ENCODE measurements at regions not wholly inside any gene's neighbourhood (a gene's known extent, or its start where the extent isn't known, plus 50 kb on each side); places are given as distances from the start of the nearest gene placed in this dataset.

GRCh38 chr11:109770323-109770722, 322.9 kb upstream of the ZC3H12C start:
- no peak for TF ChIP-seq CTCF (conservative IDR thresholded peaks at IDR 0.05)
- H3K27me3 Mint-ChIP-seq (ENCODE audit: insufficient read depth) = no peaks in the 10 kb centered on the region
- H3K27ac ChIP-seq (ENCODE audit: low read depth, low read length) = no peak overlapping the region

DNA sequence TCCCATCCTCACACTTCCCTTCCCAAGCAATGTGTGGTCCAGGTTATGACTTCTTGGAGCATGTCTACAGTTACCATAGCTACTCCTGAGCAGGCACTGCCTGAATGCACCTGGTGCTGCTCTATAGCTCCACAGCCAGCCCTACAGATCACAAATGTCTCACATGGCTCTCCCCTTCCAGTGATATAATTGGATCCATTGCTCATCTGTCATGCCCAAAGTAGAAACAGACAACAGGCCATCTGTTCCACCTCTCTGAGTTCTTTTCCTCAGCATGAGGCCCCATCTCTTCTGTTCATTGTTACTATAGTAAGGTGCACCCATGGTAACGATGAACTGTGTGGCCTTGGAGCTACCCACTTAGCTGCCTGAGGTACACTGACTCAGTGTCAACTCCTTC, 320.3 kb upstream of the ZC3H12C start:
- H3K9me3 Mint-ChIP-seq = no peaks in the 10 kb centered on the region

More at GRCh38 chr11:109770323-109770722, 322.9 kb upstream of the ZC3H12C start:
- no peak for DNase-seq
- Mint-ChIP-seq H3K27ac (no peak overlapping the region), H3K4me1 (no peaks in the 10 kb centered on the region), H3K9me3 (no peaks in the 10 kb centered on the region), H3K4me3 (no peak overlapping the region), H3K36me3 (ENCODE audit: low read depth) (no peaks in the 10 kb centered on the region)
- H3K27me3 ChIP-seq (ENCODE audit: control insufficient read depth, insufficient read depth, low read length, poor library complexity, severe bottlenecking) = no peaks in the 10 kb centered on the region
- no peaks in the 10 kb centered on the region for H3K4me1 ChIP-seq (ENCODE audit: control insufficient read depth, insufficient read depth, low read length)
- H3K4me3 ChIP-seq (ENCODE audit: low read length) = no peak overlapping the region
- H3K9me3 ChIP-seq (ENCODE audit: control insufficient read depth, low read length) = no peaks in the 10 kb centered on the region
- H3K36me3 ChIP-seq (ENCODE audit: control insufficient read depth, insufficient read depth, low read length) = no peaks in the 10 kb centered on the region
- H3K9ac ChIP-seq (ENCODE audit: extremely low read depth, low read length, poor library complexity, severe bottlenecking) = no peak overlapping the region

DNA sequence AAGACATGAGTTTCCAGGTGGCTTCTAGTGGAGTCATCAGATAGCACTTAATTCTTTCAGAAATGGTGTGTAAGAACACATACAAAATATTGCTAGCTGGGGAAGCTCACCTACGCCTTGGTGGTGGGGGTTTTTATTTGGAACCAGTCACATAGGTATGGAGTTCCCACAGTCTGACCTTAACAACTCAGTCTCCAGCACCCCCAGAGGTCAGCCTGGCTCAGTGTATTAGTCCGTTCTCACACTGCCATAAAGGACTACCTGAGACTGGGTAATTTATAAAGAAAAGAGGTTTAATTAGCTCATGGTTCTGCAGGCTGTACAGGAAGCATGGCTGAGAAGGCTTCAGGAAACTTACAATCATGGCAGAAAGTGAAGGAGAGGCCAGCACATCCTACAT, 317.5 kb upstream of the ZC3H12C start:
- no peaks in the 10 kb centered on the region for H3K36me3 Mint-ChIP-seq (ENCODE audit: low read depth)
- no peaks in the 10 kb centered on the region for H3K4me1 ChIP-seq (ENCODE audit: control insufficient read depth, insufficient read depth, low read length)
- no peaks in the 10 kb centered on the region for H3K27me3 Mint-ChIP-seq (ENCODE audit: insufficient read depth)

More for the DNA sequence above, 320.3 kb upstream of the ZC3H12C start:
- no peaks in the 10 kb centered on the region for H3K27me3 ChIP-seq (ENCODE audit: control insufficient read depth, insufficient read depth, low read length, poor library complexity, severe bottlenecking)
- 88 to 100% methylated on average over 1 of the region's 1 CpG for WGBS, 2 experiments (ENCODE audit: insufficient coverage in 1 of 2, insufficient read length in 1 of 2)
- no peak overlapping the region for H3K4me3 ChIP-seq (ENCODE audit: low read length)
- H3K36me3 Mint-ChIP-seq (ENCODE audit: low read depth) = no peaks in the 10 kb centered on the region
- no peak overlapping the region for H3K27ac ChIP-seq (ENCODE audit: low read depth, low read length)
- H3K9me3 ChIP-seq (ENCODE audit: control insufficient read depth, low read length) = no peaks in the 10 kb centered on the region
- H3K4me3 Mint-ChIP-seq = no peak overlapping the region
- no peak overlapping the region for H3K27ac Mint-ChIP-seq
- no peak for TF ChIP-seq CTCF (conservative IDR thresholded peaks at IDR 0.05)
- H3K4me1 ChIP-seq (ENCODE audit: control insufficient read depth, insufficient read depth, low read length) = no peaks in the 10 kb centered on the region
- H3K9ac ChIP-seq (ENCODE audit: extremely low read depth, low read length, poor library complexity, severe bottlenecking) = no peak overlapping the region
- H3K4me1 Mint-ChIP-seq = no peaks in the 10 kb centered on the region
- H3K36me3 ChIP-seq (ENCODE audit: control insufficient read depth, insufficient read depth, low read length) = no peaks in the 10 kb centered on the region
- H3K27me3 Mint-ChIP-seq (ENCODE audit: insufficient read depth) = no peaks in the 10 kb centered on the region
- DNase-seq = no peak

More for the DNA sequence above, 317.5 kb upstream of the ZC3H12C start:
- H3K27ac Mint-ChIP-seq = no peak overlapping the region
- Histone ChIP-seq H3K36me3 (ENCODE audit: control insufficient read depth, insufficient read depth, low read length) (no peaks in the 10 kb centered on the region), H3K9ac (ENCODE audit: extremely low read depth, low read length, poor library complexity, severe bottlenecking) (no peak overlapping the region), H3K27ac (ENCODE audit: low read depth, low read length) (no peak overlapping the region), H3K9me3 (ENCODE audit: control insufficient read depth, low read length) (peaks cover 4% of the 10 kb centered on the region), H3K4me3 (ENCODE audit: low read length) (no peak overlapping the region), H3K27me3 (ENCODE audit: control insufficient read depth, insufficient read depth, low read length, poor library complexity, severe bottlenecking) (no peaks in the 10 kb centered on the region)
- 89 to 100% methylated on average over 1 to 2 of the region's 2 CpGs for WGBS, 2 experiments (ENCODE audit: insufficient coverage in 1 of 2, insufficient read length in 1 of 2)
- no peaks in the 10 kb centered on the region for H3K9me3 Mint-ChIP-seq
- DNase-seq = no peak
- H3K4me1 Mint-ChIP-seq = no peaks in the 10 kb centered on the region
- no peak for TF ChIP-seq CTCF (conservative IDR thresholded peaks at IDR 0.05)
- H3K4me3 Mint-ChIP-seq = no peak overlapping the region
